Activated B cell treated with CpG ODN at 0.5 μM for 24 hours (primary cell): ENCODE measurements at regions not wholly inside any gene's neighbourhood (a gene's known extent, or its start where the extent isn't known, plus 50 kb on each side); places are given as distances from the start of the nearest gene placed in this dataset.

Experiments
- ATAC-seq: fragments of 200-7000 bp; cut with Tn5 transposase; one replicate; pipeline ENCODE4 v1.10.0; 2021; ENCODE audit warnings: low read depth, mild to moderate bottlenecking, moderate library complexity
- CTCF ChIA-PET: fragments of 350-600 bp; sonication (Branson Sonifier 250); formaldehyde crosslinking; loops from one replicate; lab custom pipeline; 2021; ENCODE audit warnings: antibody characterized with exemption; lab: Charles Lee
- POLR2A ChIA-PET: fragments of 350-600 bp; sonication (Branson Sonifier 250); formaldehyde crosslinking; loops from one replicate; lab custom pipeline; 2021; ENCODE audit warnings: antibody characterized with exemption; lab: Charles Lee
- DNase-seq: peaks from one replicate; pipeline ENCODE4 v3.0.0; 2022
- H3K27ac Mint-ChIP-seq: one replicate; pipeline ENCODE4 v1.8.0; 2020; ENCODE audit warnings: mixed read lengths
- H3K27me3 Mint-ChIP-seq: one replicate; pipeline ENCODE4 v1.8.0; 2021; ENCODE audit warnings: mixed read lengths
- H3K36me3 Mint-ChIP-seq: one replicate; pipeline ENCODE4 v1.8.0; 2021; ENCODE audit warnings: low read depth, mixed read lengths
- H3K4me1 Mint-ChIP-seq: one replicate; pipeline ENCODE4 v1.8.0; 2021; ENCODE audit warnings: mixed read lengths
- H3K4me3 Mint-ChIP-seq: one replicate; pipeline ENCODE4 v1.8.0; 2020; ENCODE audit warnings: mild to moderate bottlenecking, mixed read lengths
- H3K9me3 Mint-ChIP-seq: one replicate; pipeline ENCODE4 v1.8.0; 2020; ENCODE audit warnings: mixed read lengths
- CTCF ChIP-seq: fragments of 200-600 bp; IDR thresholded peaks from one replicate; pipeline ENCODE4 v1.8.0; 2022; ENCODE audit warnings: antibody characterized with exemption, mild to moderate bottlenecking
- intact Hi-C: fragments of 100-400 bp; cut with micrococcal nuclease; formaldehyde crosslinking; loops from one replicate; pipeline ENCODE4 v1.15.1; 2024

DNA sequence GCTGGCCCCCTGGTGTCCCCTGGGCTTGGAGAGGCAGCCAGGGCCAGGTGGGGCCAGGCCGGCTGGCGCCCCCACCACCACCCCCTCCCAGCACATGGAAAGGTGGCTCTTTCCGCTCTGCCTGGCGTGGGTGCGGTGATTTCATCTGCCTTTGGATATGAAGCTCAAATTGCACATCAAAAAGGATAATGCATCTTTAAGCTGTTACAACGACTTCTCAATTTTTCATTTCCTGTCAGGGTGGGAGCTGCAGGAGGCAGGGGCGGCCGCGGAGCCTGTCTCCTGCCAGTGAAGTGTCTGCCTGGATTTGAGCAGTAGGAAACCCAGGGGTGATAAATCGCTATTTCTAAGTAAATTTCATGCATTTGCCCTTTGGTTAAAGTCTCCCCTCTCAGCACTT, 169.2 kb upstream of the MVB12B start:
- intact Hi-C loops, result no loop called here
- ChIA-PET CTCF (no interaction called here), POLR2A (no interaction called here)
- H3K27ac Mint-ChIP-seq, result no peak overlapping the region
- DNase-seq (no peak), ATAC-seq (no peak)
- H3K27me3 Mint-ChIP-seq, result peaks cover 4% of the 10 kb centered on the region
- H3K9me3 Mint-ChIP-seq, result no peaks in the 10 kb centered on the region
- H3K36me3 Mint-ChIP-seq, result no peaks in the 10 kb centered on the region
- H3K4me3 Mint-ChIP-seq, result no peak overlapping the region
- no peaks in the 10 kb centered on the region for H3K4me1 Mint-ChIP-seq
- TF ChIP-seq CTCF, result no peak

- ChIA-PET CTCF (no interaction called here), POLR2A (no interaction called here)
- no peaks in the 10 kb centered on the region for H3K36me3 Mint-ChIP-seq
- peaks cover 4% of the 10 kb centered on the region for H3K27me3 Mint-ChIP-seq
- DNase-seq (no peak), ATAC-seq (no peak)
- H3K27ac Mint-ChIP-seq, result no peak overlapping the region
- H3K4me3 Mint-ChIP-seq, result no peak overlapping the region
- intact Hi-C loops, result no loop called here
- no peaks in the 10 kb centered on the region for H3K9me3 Mint-ChIP-seq
- H3K4me1 Mint-ChIP-seq, result no peaks in the 10 kb centered on the region
- TF ChIP-seq CTCF, result no peak
These were observed 168.6 kb upstream of the MVB12B start for GRCh38 chr9:126157826-126158587.

DNA sequence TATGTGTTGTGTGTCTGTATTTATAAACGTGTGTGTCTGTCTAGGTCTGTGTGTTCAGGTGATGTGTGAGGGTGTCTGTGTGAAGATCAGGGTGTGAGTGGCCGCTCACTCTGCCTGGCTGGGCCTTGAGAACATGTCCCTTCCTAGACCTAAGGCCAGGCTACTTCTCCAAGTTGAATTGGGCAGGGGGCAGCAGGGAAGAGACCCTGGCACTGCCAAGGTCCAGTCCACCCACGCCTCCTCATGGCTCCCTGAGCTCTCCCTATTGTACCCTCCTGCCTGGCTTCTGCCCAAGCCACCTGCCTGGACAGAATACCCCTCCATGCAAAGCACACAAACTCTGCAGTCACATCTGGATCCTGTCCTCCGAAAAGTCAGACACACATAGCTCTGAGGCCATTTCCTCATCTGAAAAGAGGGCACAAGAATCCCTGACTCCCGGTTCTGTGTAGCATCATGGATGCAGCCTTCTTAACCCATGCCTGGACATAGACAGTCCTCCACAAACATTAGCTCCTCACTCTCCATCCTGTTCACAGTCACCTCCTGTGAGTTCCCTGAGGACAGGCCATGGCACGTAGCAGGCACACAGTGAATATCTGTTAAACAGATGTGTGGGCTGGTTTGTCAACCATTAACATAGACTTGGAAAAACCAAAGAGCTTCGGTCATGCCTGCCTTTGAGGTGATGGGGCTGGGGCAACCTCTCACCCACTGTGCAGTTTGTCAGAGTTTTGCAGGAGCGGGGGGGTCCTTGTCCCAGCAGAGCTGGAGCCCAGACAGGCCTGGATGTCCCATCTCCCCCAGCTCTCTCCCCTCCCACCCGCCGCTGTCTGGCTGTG, 167.8 kb upstream of the MVB12B start:
- ChIA-PET POLR2A (no interaction called here), CTCF (no interaction called here)
- no peak for TF ChIP-seq CTCF
- Mint-ChIP-seq H3K27me3 (peaks cover 10% of the 10 kb centered on the region), H3K4me3 (no peak overlapping the region), H3K36me3 (no peaks in the 10 kb centered on the region), H3K9me3 (no peaks in the 10 kb centered on the region), H3K4me1 (peaks cover 2% of the 10 kb centered on the region), H3K27ac (no peak overlapping the region)
- ATAC-seq (no peak), DNase-seq (no peak)
- intact Hi-C loops, result no loop called here

DNA sequence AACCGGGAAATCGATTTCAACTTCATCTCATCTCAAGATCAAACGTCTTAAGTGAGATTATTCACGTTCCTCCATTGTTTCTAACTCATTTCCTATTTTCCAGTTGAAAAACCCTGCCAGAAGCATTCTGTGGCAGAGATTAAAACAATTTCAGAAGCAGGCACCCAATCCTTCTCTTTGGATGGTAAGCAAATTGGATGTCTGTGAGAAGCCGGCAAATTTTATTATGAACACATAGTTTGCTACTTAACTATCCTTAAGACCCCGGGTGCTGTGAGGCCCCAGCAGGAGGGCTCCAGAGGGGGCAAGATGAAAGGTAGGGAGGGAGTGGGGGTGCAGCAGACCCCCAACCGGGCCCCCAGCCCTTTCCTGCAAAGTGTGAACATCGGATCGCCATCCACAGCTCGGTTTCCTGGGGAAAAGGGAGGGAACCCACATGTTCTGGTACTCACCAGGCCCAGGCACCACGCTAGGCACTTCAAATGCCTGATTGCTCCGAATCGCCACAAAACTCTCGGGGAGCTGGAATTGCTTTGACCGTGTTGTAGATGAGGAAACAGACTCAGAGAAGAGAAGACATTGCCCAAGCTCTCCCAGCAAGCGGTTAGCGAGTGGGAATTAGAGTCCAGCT, 167.1 kb upstream of the MVB12B start:
- ATAC-seq (no peak), DNase-seq (no peak)
- H3K36me3 Mint-ChIP-seq, result no peaks in the 10 kb centered on the region
- ChIA-PET CTCF (no interaction called here), POLR2A (no interaction called here)
- no peaks in the 10 kb centered on the region for H3K9me3 Mint-ChIP-seq
- H3K4me1 Mint-ChIP-seq, result peaks cover 2% of the 10 kb centered on the region
- peaks cover 8% of the 10 kb centered on the region for H3K27me3 Mint-ChIP-seq
- TF ChIP-seq CTCF, result no peak
- intact Hi-C loops, result no loop called here
- H3K27ac Mint-ChIP-seq, result no peak overlapping the region
- no peak overlapping the region for H3K4me3 Mint-ChIP-seq
